ENCODE measurements at regions not wholly inside any gene's neighbourhood (a gene's known extent, or its start where the extent isn't known, plus 50 kb on each side); places are given as distances from the start of the nearest gene placed in this dataset.

DNA sequence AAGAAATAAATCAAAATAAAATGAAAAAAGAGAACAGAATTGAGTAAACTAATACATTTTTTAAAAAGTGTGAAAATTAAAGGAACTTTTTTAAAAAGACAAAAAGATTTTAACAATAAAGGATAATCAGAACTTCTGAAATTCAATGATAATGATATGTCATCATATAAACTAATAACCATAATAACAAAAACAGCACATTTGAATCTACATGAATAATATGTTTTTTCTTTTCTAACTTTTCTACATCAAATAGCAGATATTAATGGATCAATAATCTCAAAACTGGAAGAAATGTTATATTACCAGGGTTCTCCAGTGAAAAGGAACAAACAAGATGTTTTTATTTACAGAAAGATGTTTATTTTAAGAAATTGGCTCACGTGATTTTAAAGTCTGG, 903.3 kb upstream of the MIR17HG start:
- Histone ChIP-seq H3K9me3 (no peaks in the 10 kb centered on the region), H3K36me3 (no peaks in the 10 kb centered on the region), H3K4me1 (peaks cover 0 to 5% (median 0%) of the 10 kb centered on the region in 3 donors), H3K4me3 (no peak overlapping the region), H3K27me3 (no peaks in the 10 kb centered on the region), H3K27ac (no peak overlapping the region)
- WGBS, 2 donors (ENCODE audit: low coverage in 1 of 2), result 60 to 78% methylated on average over 1 of the region's 1 CpG
- TF ChIP-seq POLR2A (IDR thresholded peaks at IDR 0.05) (no peak), POLR2AphosphoS5 (IDR thresholded peaks at IDR 0.05) (no peak), EP300 (IDR thresholded peaks at IDR 0.05) (no peak)
- TF ChIP-seq, protein P1, sequence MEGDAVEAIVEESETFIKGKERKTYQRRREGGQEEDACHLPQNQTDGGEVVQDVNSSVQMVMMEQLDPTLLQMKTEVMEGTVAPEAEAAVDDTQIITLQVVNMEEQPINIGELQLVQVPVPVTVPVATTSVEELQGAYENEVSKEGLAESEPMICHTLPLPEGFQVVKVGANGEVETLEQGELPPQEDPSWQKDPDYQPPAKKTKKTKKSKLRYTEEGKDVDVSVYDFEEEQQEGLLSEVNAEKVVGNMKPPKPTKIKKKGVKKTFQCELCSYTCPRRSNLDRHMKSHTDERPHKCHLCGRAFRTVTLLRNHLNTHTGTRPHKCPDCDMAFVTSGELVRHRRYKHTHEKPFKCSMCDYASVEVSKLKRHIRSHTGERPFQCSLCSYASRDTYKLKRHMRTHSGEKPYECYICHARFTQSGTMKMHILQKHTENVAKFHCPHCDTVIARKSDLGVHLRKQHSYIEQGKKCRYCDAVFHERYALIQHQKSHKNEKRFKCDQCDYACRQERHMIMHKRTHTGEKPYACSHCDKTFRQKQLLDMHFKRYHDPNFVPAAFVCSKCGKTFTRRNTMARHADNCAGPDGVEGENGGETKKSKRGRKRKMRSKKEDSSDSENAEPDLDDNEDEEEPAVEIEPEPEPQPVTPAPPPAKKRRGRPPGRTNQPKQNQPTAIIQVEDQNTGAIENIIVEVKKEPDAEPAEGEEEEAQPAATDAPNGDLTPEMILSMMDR (IDR thresholded peaks at IDR 0.05), result no peak
- ATAC-seq, result no peak

DNA sequence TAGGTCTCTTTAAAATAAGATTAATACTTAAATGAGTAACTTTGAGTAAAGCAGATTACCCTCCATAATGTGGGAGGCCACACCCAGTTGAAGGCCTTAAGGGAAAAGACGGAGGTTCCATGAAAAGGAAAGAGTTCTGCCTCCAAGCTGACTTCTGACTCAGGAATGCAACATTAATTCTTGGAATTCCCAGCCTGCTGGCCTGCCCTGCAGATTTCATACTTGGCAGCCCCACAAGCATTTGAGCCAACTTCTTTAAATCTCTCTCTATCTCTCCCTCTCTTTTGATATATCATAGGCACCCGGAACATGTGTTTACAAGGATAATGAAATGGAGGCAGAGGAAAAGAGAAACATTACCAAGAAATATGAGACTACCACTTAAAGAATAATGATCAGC, 902.3 kb upstream of the MIR17HG start:
- H3K36me3 ChIP-seq, result no peaks in the 10 kb centered on the region
- ATAC-seq, result peak; percentile 50

DNA sequence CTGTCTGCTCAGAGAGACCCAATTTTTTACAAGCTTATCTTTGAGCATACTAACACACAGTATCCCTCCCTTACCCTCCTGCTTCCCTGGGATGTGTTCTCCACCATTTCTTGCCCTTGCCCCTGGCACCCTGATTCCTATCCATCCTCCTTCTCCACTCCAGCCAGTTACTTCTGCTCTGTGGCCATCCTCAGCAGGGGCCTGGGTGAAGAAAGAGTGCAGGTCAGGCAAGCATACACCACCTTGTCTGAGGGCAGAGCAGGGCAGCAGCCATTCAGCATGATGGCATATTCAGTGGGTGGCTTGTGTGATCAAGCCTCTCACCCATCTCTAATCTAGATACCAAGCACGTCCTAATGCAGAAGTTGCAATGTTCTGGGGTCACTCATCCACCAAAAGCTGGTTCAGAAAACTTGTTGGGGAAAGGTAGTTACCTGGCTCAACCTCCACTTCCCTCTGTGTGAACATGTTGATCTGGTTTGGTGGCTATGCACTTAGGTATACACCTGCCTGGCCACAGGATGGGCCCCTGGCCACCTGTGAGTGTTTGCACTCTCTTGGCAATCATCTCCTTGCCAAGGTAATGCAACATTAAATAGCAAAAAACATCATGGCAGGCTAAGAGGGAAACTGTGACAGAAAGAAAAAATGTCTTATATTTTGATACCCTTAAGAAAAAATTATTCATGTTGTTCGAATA, 900.3 kb upstream of the MIR17HG start:
- no peak for ATAC-seq
- 75 to 100% methylated on average over 1 to 2 of the region's 2 CpGs for WGBS, 2 donors (ENCODE audit: low coverage in 1 of 2)
- H3K27me3 ChIP-seq, result no peaks in the 10 kb centered on the region

More for the DNA sequence above, 902.3 kb upstream of the MIR17HG start:
- Histone ChIP-seq H3K4me1 (peaks cover 0 to 5% (median 0%) of the 10 kb centered on the region in 3 donors), H3K27me3 (no peaks in the 10 kb centered on the region), H3K9me3 (no peaks in the 10 kb centered on the region), H3K4me3 (no peak overlapping the region), H3K27ac (no peak overlapping the region)
- TF ChIP-seq, protein P1 (IDR thresholded peaks at IDR 0.05), result no peak
- TF ChIP-seq EP300 (IDR thresholded peaks at IDR 0.05) (no peak), POLR2A (IDR thresholded peaks at IDR 0.05) (no peak), POLR2AphosphoS5 (IDR thresholded peaks at IDR 0.05) (peak; percentile 14)
- WGBS, 2 donors (ENCODE audit: low coverage in 1 of 2), result 8 to 10% methylated on average over 2 of the region's 2 CpGs

GRCh38 chr13:90447734-90448101, 899.8 kb upstream of the MIR17HG start:
- TF ChIP-seq POLR2AphosphoS5 (IDR thresholded peaks at IDR 0.05) (no peak), EP300 (IDR thresholded peaks at IDR 0.05) (no peak), POLR2A (IDR thresholded peaks at IDR 0.05) (no peak)
- TF ChIP-seq, protein P1 (IDR thresholded peaks at IDR 0.05), result no peak
- Histone ChIP-seq H3K4me3 (no peak overlapping the region), H3K27me3 (no peaks in the 10 kb centered on the region), H3K9me3 (no peaks in the 10 kb centered on the region), H3K36me3 (no peaks in the 10 kb centered on the region), H3K4me1 (peaks cover 0 to 5% (median 0%) of the 10 kb centered on the region in 3 donors), H3K27ac (no peak overlapping the region)
- ATAC-seq, result no peak

More for the DNA sequence above, 900.3 kb upstream of the MIR17HG start:
- no peak overlapping the region for H3K4me3 ChIP-seq
- no peaks in the 10 kb centered on the region for H3K9me3 ChIP-seq
- H3K36me3 ChIP-seq, result no peaks in the 10 kb centered on the region
- no peak overlapping the region for H3K27ac ChIP-seq
- TF ChIP-seq POLR2A (IDR thresholded peaks at IDR 0.05) (no peak), POLR2AphosphoS5 (IDR thresholded peaks at IDR 0.05) (no peak), EP300 (IDR thresholded peaks at IDR 0.05) (no peak)
- TF ChIP-seq, protein P1 (IDR thresholded peaks at IDR 0.05), result no peak
- H3K4me1 ChIP-seq, result peaks cover 0 to 5% (median 0%) of the 10 kb centered on the region in 3 donors

- TF ChIP-seq POLR2A (IDR thresholded peaks at IDR 0.05) (no peak), POLR2AphosphoS5 (IDR thresholded peaks at IDR 0.05) (no peak), EP300 (IDR thresholded peaks at IDR 0.05) (no peak)
- TF ChIP-seq, protein P1 (IDR thresholded peaks at IDR 0.05), result no peak
- Histone ChIP-seq H3K4me3 (no peak overlapping the region), H3K4me1 (peaks cover 0 to 5% (median 0%) of the 10 kb centered on the region in 3 donors), H3K9me3 (no peaks in the 10 kb centered on the region), H3K27ac (no peak overlapping the region), H3K27me3 (no peaks in the 10 kb centered on the region), H3K36me3 (no peaks in the 10 kb centered on the region)
- WGBS, 2 donors (ENCODE audit: low coverage in 1 of 2), result 71% methylated on average over 2 of the region's 2 CpGs
- no peak for ATAC-seq
Observed at GRCh38 chr13:90448466-90449037, 898.9 kb upstream of the MIR17HG start.

Measured in gastroesophageal sphincter (tissue), 4 donors.